ENCODE measurements at regions not wholly inside any gene's neighbourhood (a gene's known extent, or its start where the extent isn't known, plus 50 kb on each side); places are given as distances from the start of the nearest gene placed in this dataset.

GRCh38 chr14:22333422-22334274 lies 255.4 kb downstream of the DAD1 start (continued):
- TF ChIP-seq DMTF1 (CRISPR knock-in tag; IDR thresholded peaks at IDR 0.05) = no peak
- no peak for TF ChIP-seq FOXC1 (CRISPR knock-in tag; IDR thresholded peaks at IDR 0.05; ENCODE audit: borderline replicate concordance)
- TF ChIP-seq ZNF33A (CRISPR knock-in tag; IDR thresholded peaks at IDR 0.05; ENCODE audit: borderline replicate concordance) = no peak
- peak; percentile 88 for TF ChIP-seq HHEX (CRISPR knock-in tag; IDR thresholded peaks at IDR 0.05)
- TF ChIP-seq ZEB1 (IDR thresholded peaks at IDR 0.05; ENCODE audit: insufficient replicate concordance, low read depth) = no peak
- TF ChIP-seq ZBTB10 (CRISPR knock-in tag; IDR thresholded peaks at IDR 0.05; ENCODE audit: borderline replicate concordance) = no peak
- no peak for TF ChIP-seq TGIF2 (CRISPR knock-in tag; IDR thresholded peaks at IDR 0.05)
- no peak for TF ChIP-seq YEATS4 (CRISPR knock-in tag; IDR thresholded peaks at IDR 0.05; ENCODE audit: borderline replicate concordance)
- TF ChIP-seq ZNF512B (CRISPR knock-in tag; IDR thresholded peaks at IDR 0.05; ENCODE audit: borderline replicate concordance) = no peak
- TF ChIP-seq SMARCE1 (IDR thresholded peaks at IDR 0.05; ENCODE audit: borderline replicate concordance) = peak; percentile 96
- TF ChIP-seq CENPX (CRISPR knock-in tag; IDR thresholded peaks at IDR 0.05) = no peak
- no peak for TF ChIP-seq KLF15 (CRISPR knock-in tag; IDR thresholded peaks at IDR 0.05; ENCODE audit: borderline replicate concordance)
- TF ChIP-seq PLRG1 (conservative IDR thresholded peaks at IDR 0.05) = no peak
- TF ChIP-seq ZNF615 (CRISPR knock-in tag; IDR thresholded peaks at IDR 0.05; ENCODE audit: borderline replicate concordance) = no peak
- TF ChIP-seq CSRNP1 (CRISPR knock-in tag; IDR thresholded peaks at IDR 0.05) = 0 out of 2 replicates have a peak, but pooled peaks have one; percentile 58

Data from HepG2 (cell line).